Lung (tissue), 11 donors: ENCODE measurements at regions not wholly inside any gene's neighbourhood (a gene's known extent, or its start where the extent isn't known, plus 50 kb on each side); places are given as distances from the start of the nearest gene placed in this dataset.

Source experiments
- ATAC-seq: fragments of 200-7000 bp; cut with Tn5 transposase; one replicate; pipeline ENCODE4 v1.9.1; 2020; ENCODE audit warnings: moderate number of reproducible peaks; ENCODE audit not compliant: insufficient read depth, low FRiP score
- DNase-seq, 3 donors: peaks; one replicate each; pipeline ENCODE4 v3.0.0-alpha.2; 2013 to 2017
- H3K27ac ChIP-seq, 2 donors: one replicate each; pipeline ENCODE4 v1.5.1; 2013; ENCODE audit warnings: mild to moderate bottlenecking in 2 of 2, moderate library complexity in 2 of 2, control low read depth in 1 of 2, inconsistent platforms in 1 of 2, low read depth in 1 of 2, low read length in 1 of 2
- H3K27me3 ChIP-seq, 3 donors: one replicate each; pipeline ENCODE4 v1.5.1; 2013; ENCODE audit warnings: low read length in 2 of 3; ENCODE audit not compliant: control insufficient read depth in 3 of 3, insufficient read depth in 3 of 3
- H3K36me3 ChIP-seq, 4 donors: one replicate each; pipeline ENCODE4 v1.5.1; 2013; ENCODE audit warnings: low read length in 4 of 4, mild to moderate bottlenecking in 1 of 4, moderate library complexity in 1 of 4; ENCODE audit not compliant: control insufficient read depth in 4 of 4, insufficient read depth in 4 of 4
- H3K4me1 ChIP-seq, 5 donors: one replicate each; pipeline ENCODE4 v1.5.1; 2013; ENCODE audit warnings: low read length in 5 of 5, mild to moderate bottlenecking in 2 of 5, moderate library complexity in 1 of 5; ENCODE audit not compliant: control insufficient read depth in 5 of 5, insufficient read depth in 5 of 5
- H3K4me3 ChIP-seq: one replicate; pipeline ENCODE4 v1.5.1; 2013; ENCODE audit warnings: mild to moderate bottlenecking, control low read depth, moderate library complexity
- H3K9ac ChIP-seq, 2 donors: one replicate each; pipeline ENCODE4 v1.5.1; 2013; ENCODE audit warnings: low read length in 2 of 2, control low read depth in 1 of 2; ENCODE audit not compliant: insufficient read depth in 1 of 2
- H3K9me3 ChIP-seq, 4 donors: one replicate each; pipeline ENCODE4 v1.5.1; 2013; ENCODE audit warnings: low read length in 3 of 4, mild to moderate bottlenecking in 1 of 4, moderate library complexity in 1 of 4; ENCODE audit not compliant: control insufficient read depth in 4 of 4, insufficient read depth in 3 of 4
- CTCF ChIP-seq: IDR thresholded peaks from 2 replicates; pipeline ENCODE4 v1.5.1; 2012; ENCODE audit warnings: mild to moderate bottlenecking; ENCODE audit errors: control extremely low read depth, extremely low read depth
- WGBS, 2 donors: extraction: QIAGEN DNeasy Blood & Tissue Kit; methylation state at CpG; one replicate each; pipeline ENCODE4 v1.1.7; 2013; 5-methylcytosine and 5-hydroxymethylcytosine counted together
- donor health status: control.
- donor health status: control.
- donor health status: Bipolar disorder and iron deficiency.
- donor health status: healthy.
- donor health status: DM: yes; HTN: yes; CAD: no.

DNA sequence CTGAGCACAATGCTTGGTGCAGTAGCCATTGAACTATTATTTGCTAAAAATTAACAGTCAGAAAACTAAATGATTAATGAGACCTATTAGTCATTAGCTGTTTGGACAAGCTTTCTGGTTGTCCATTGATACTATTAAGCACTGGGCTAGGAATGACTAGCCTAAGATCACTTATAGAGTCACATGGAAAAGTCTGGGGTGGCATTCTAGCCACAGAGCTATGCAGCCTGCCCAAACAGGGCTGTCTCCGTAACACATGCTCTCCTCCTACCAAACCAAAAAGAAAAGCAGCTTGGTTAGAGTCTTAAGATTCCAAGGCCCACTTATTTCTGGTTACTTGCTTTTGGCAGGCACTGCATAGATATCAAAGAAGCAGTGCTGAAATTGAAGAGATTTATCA is 193.5 kb upstream of the NBEA start:
- H3K9ac ChIP-seq: no peak overlapping the region
- ATAC-seq: peak; percentile 6
- TF ChIP-seq CTCF: no peak
- H3K9me3 ChIP-seq: no peaks in the 10 kb centered on the region
- H3K36me3 ChIP-seq: no peaks in the 10 kb centered on the region
- H3K4me3 ChIP-seq: no peak overlapping the region
- WGBS, 2 donors: 75 to 87% methylated on average over 1 of the region's 1 CpG
- H3K4me1 ChIP-seq: peaks cover 0 to 16% (median 5%) of the 10 kb centered on the region in 5 donors
- DNase-seq: no peak
- H3K27ac ChIP-seq: peak overlapping the region in 1 of 2 donors; percentile 76
- H3K27me3 ChIP-seq: no peaks in the 10 kb centered on the region

DNA sequence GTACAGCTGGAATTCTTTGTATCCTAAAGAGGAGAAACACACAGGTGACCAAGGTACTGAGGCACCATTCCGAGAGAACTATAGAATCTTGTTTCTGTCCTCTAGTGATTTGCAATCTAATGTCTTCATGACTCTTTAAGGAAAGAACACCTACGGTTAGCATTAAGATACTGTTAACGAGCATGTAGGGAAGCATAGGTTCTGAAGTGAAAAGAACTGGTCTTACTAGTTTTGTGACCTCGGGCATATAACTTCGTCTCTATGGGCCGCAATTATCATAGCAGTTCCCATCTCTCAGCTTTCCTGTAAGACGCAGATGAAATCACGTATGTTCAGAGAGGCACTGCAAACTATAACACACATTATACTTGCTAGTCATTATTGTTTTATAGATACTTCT is 193.0 kb upstream of the NBEA start:
- H3K9me3 ChIP-seq: no peaks in the 10 kb centered on the region
- no peak overlapping the region for H3K27ac ChIP-seq
- peaks cover 0 to 16% (median 5%) of the 10 kb centered on the region in 5 donors for H3K4me1 ChIP-seq
- 76 to 80% methylated on average over 8 of the region's 8 CpGs for WGBS, 2 donors
- peak in 1 of 3 donors; percentile 17 for DNase-seq
- H3K27me3 ChIP-seq: no peaks in the 10 kb centered on the region
- H3K36me3 ChIP-seq: no peaks in the 10 kb centered on the region
- no peak for TF ChIP-seq CTCF
- no peak for ATAC-seq
- H3K4me3 ChIP-seq: no peak overlapping the region
- no peak overlapping the region for H3K9ac ChIP-seq

GRCh38 chr13:34750078-34750931 is 191.8 kb upstream of the NBEA start:
- Histone ChIP-seq H3K36me3 (no peaks in the 10 kb centered on the region), H3K4me3 (no peak overlapping the region), H3K9me3 (no peaks in the 10 kb centered on the region), H3K27ac (no peak overlapping the region), H3K4me1 (peaks cover 0 to 16% (median 5%) of the 10 kb centered on the region in 5 donors), H3K9ac (no peak overlapping the region), H3K27me3 (no peaks in the 10 kb centered on the region)
- ATAC-seq (no peak), DNase-seq (peak in 2 of 3 donors; percentile 29 to 38)
- no peak for TF ChIP-seq CTCF
- 16 to 22% methylated on average over 21 of the region's 21 CpGs for whole genome bisulfite sequencing, 2 donors

GRCh38 chr13:34751044-34751443 is 191.0 kb upstream of the NBEA start:
- H3K9me3 ChIP-seq: no peaks in the 10 kb centered on the region
- peaks cover 0 to 16% (median 5%) of the 10 kb centered on the region in 5 donors for H3K4me1 ChIP-seq
- no peak overlapping the region for H3K27ac ChIP-seq
- WGBS, 2 donors: 68 to 69% methylated on average over 3 of the region's 3 CpGs
- no peak overlapping the region for H3K9ac ChIP-seq
- DNase-seq (no peak), ATAC-seq (no peak)
- no peaks in the 10 kb centered on the region for H3K27me3 ChIP-seq
- no peak for TF ChIP-seq CTCF
- no peaks in the 10 kb centered on the region for H3K36me3 ChIP-seq
- H3K4me3 ChIP-seq: no peak overlapping the region
